Aorta (tissue), 5 donors: ENCODE measurements at regions not wholly inside any gene's neighbourhood (a gene's known extent, or its start where the extent isn't known, plus 50 kb on each side); places are given as distances from the start of the nearest gene placed in this dataset.

Source experiments
- ATAC-seq: fragments of 200-7000 bp; cut with Tn5 transposase; one replicate; pipeline ENCODE4 v1.9.1; 2022; ENCODE audit warnings: moderate library complexity; ENCODE audit not compliant: low FRiP score
- DNase-seq, 2 donors: peaks; one replicate each; pipeline ENCODE4 v3.0.0-alpha.2; 2020
- H3K27ac ChIP-seq, 2 donors: one replicate each; pipeline ENCODE4 v1.5.1; 2013; ENCODE audit warnings: low read length in 2 of 2, mild to moderate bottlenecking in 2 of 2, moderate library complexity in 2 of 2, control low read depth in 1 of 2, inconsistent platforms in 1 of 2, low read depth in 1 of 2
- H3K27me3 ChIP-seq, 2 donors: one replicate each; pipeline ENCODE4 v1.6.1; 2013; ENCODE audit warnings: control low read depth in 1 of 2, low read length in 1 of 2, mild to moderate bottlenecking in 1 of 2, moderate library complexity in 1 of 2; ENCODE audit not compliant: insufficient read depth in 2 of 2, control insufficient read depth in 1 of 2
- H3K36me3 ChIP-seq, 2 donors: one replicate each; pipeline ENCODE4 v1.6.1; 2013; ENCODE audit warnings: control low read depth in 1 of 2, low read length in 1 of 2, mild to moderate bottlenecking in 1 of 2; ENCODE audit not compliant: insufficient read depth in 2 of 2, control insufficient read depth in 1 of 2
- H3K4me1 ChIP-seq, 2 donors: one replicate each; pipeline ENCODE4 v1.6.1; 2013; ENCODE audit warnings: low read length in 2 of 2, control low read depth in 1 of 2, mild to moderate bottlenecking in 1 of 2, moderate library complexity in 1 of 2; ENCODE audit not compliant: insufficient read depth in 2 of 2, control insufficient read depth in 1 of 2
- H3K4me3 ChIP-seq, 2 donors: one replicate each; pipeline ENCODE4 v1.5.1; 2013; ENCODE audit warnings: low read length in 2 of 2, control low read depth in 1 of 2, mild to moderate bottlenecking in 1 of 2
- H3K9me3 ChIP-seq: one replicate; pipeline ENCODE4 v1.6.1; 2013; ENCODE audit warnings: mild to moderate bottlenecking, low read length; ENCODE audit not compliant: control insufficient read depth
- WGBS, 2 donors: extraction: QIAGEN DNeasy Blood & Tissue Kit; methylation state at CpG; one replicate each; pipeline ENCODE4 v1.1.7; 2013; 5-methylcytosine and 5-hydroxymethylcytosine counted together
- intact Hi-C, 2 donors: fragments of 100-400 bp; cut with DNase I; formaldehyde crosslinking; loops; one replicate each; pipeline versions ENCODE4 v1.14.2 to v1.15.0; 2022
- donor health status: healthy with polysubstance abuse.
- donor health status: Bipolar disorder and iron deficiency.
- donor health status: DM: no; HTN: no; CAD: no.
- donor health status: DM: no; HTN: no; CAD: no.
- donor health status: DM: yes; HTN: yes; CAD: no.

GRCh38 chr2:239668042-239668441 lies 267.2 kb upstream of the HDAC4 start:
- H3K4me1 ChIP-seq = no peaks in the 10 kb centered on the region
- no peaks in the 10 kb centered on the region for H3K9me3 ChIP-seq
- no peaks in the 10 kb centered on the region for H3K27me3 ChIP-seq
- H3K36me3 ChIP-seq = no peaks in the 10 kb centered on the region
- no peak overlapping the region for H3K4me3 ChIP-seq
- H3K27ac ChIP-seq = no peak overlapping the region
- ATAC-seq (no peak), DNase-seq (no peak)
- intact Hi-C loops = no loop called here
- WGBS, 2 donors = 61 to 67% methylated on average over 8 of the region's 8 CpGs

- no peak overlapping the region for H3K27ac ChIP-seq
- no peaks in the 10 kb centered on the region for H3K4me1 ChIP-seq
These were observed 266.7 kb upstream of the HDAC4 start for GRCh38 chr2:239667431-239667985.

GRCh38 chr2:239666855-239667376 lies 266.1 kb upstream of the HDAC4 start:
- H3K4me1 ChIP-seq = no peaks in the 10 kb centered on the region
- 64 to 68% methylated on average over 11 of the region's 11 CpGs for WGBS, 2 donors
- no peaks in the 10 kb centered on the region for H3K27me3 ChIP-seq
- DNase-seq (no peak), ATAC-seq (no peak)
- intact Hi-C loops = no loop called here
- H3K9me3 ChIP-seq = no peaks in the 10 kb centered on the region
- H3K36me3 ChIP-seq = no peaks in the 10 kb centered on the region
- H3K27ac ChIP-seq = no peak overlapping the region
- H3K4me3 ChIP-seq = no peak overlapping the region

More at GRCh38 chr2:239667431-239667985, 266.7 kb upstream of the HDAC4 start:
- H3K4me3 ChIP-seq = no peak overlapping the region
- ATAC-seq (no peak), DNase-seq (no peak)
- WGBS, 2 donors = 74 to 80% methylated on average over 10 of the region's 10 CpGs
- H3K36me3 ChIP-seq = no peaks in the 10 kb centered on the region
- H3K9me3 ChIP-seq = no peaks in the 10 kb centered on the region
- no peaks in the 10 kb centered on the region for H3K27me3 ChIP-seq
- intact Hi-C loops = no loop called here

- no peak for ATAC-seq
- Histone ChIP-seq H3K9me3 (no peaks in the 10 kb centered on the region), H3K27ac (no peak overlapping the region), H3K4me1 (no peaks in the 10 kb centered on the region), H3K27me3 (peaks cover 0 to 1% of the 10 kb centered on the region in 2 donors), H3K36me3 (no peaks in the 10 kb centered on the region), H3K4me3 (no peak overlapping the region)
- 94 to 95% methylated on average over 18 of the region's 18 CpGs for WGBS, 2 donors
- no peak for DNase-seq
- intact Hi-C loops = no loop called here
These were observed 265.4 kb upstream of the HDAC4 start for GRCh38 chr2:239666053-239666854.

- H3K36me3 ChIP-seq = no peaks in the 10 kb centered on the region
- intact Hi-C loops = no loop called here
- DNase-seq (no peak), ATAC-seq (no peak)
- peaks cover 0 to 1% of the 10 kb centered on the region in 2 donors for H3K27me3 ChIP-seq
- no peak overlapping the region for H3K27ac ChIP-seq
- WGBS, 2 donors = 89 to 96% methylated on average over 5 of the region's 5 CpGs
- no peak overlapping the region for H3K4me3 ChIP-seq
- H3K9me3 ChIP-seq = no peaks in the 10 kb centered on the region
- H3K4me1 ChIP-seq = no peaks in the 10 kb centered on the region
These were observed 263.5 kb upstream of the HDAC4 start for GRCh38 chr2:239664216-239664810.

GRCh38 chr2:239663364-239663924 lies 262.6 kb upstream of the HDAC4 start:
- intact Hi-C loops = no loop called here
- Histone ChIP-seq H3K4me1 (no peaks in the 10 kb centered on the region), H3K36me3 (no peaks in the 10 kb centered on the region), H3K27ac (no peak overlapping the region), H3K4me3 (no peak overlapping the region), H3K9me3 (no peaks in the 10 kb centered on the region), H3K27me3 (peaks cover 0 to 1% of the 10 kb centered on the region in 2 donors)
- ATAC-seq (no peak), DNase-seq (no peak)
- WGBS, 2 donors = 92 to 95% methylated on average over 9 of the region's 9 CpGs

GRCh38 chr2:239662413-239663120 lies 261.7 kb upstream of the HDAC4 start:
- H3K27me3 ChIP-seq = peaks cover 0 to 1% of the 10 kb centered on the region in 2 donors
- no peak for ATAC-seq
- DNase-seq = no peak

More at GRCh38 chr2:239662413-239663120, 261.7 kb upstream of the HDAC4 start:
- H3K4me3 ChIP-seq = no peak overlapping the region
- no peaks in the 10 kb centered on the region for H3K4me1 ChIP-seq
- intact Hi-C loops = no loop called here
- no peaks in the 10 kb centered on the region for H3K36me3 ChIP-seq
- H3K27ac ChIP-seq = no peak overlapping the region
- 66 to 68% methylated on average over 16 of the region's 16 CpGs for WGBS, 2 donors
- no peaks in the 10 kb centered on the region for H3K9me3 ChIP-seq
